Testis (tissue), 2 donors: ENCODE measurements at regions not wholly inside any gene's neighbourhood (a gene's known extent, or its start where the extent isn't known, plus 50 kb on each side); places are given as distances from the start of the nearest gene placed in this dataset.

Source experiments
- POLR2A ChIP-seq: fragments of 450-650 bp; IDR thresholded peaks from one replicate; pipeline ENCODE4 v1.6.1; 2017; ENCODE audit warnings: antibody characterized with exemption, mild to moderate bottlenecking, moderate library complexity
- TF ChIP-seq, protein P1 (sequence below), 3 experiments: fragments of 450-650 bp in 2 of 3; fragments of 200-600 bp in 1 of 3; sonication (generic) in 1 of 3; IDR thresholded peaks; one replicate each; pipeline ENCODE4 v1.5.1; 2016 to 2019; ENCODE audit warnings: antibody characterized with exemption in 3 of 3, mild to moderate bottlenecking in 2 of 3, moderate library complexity in 1 of 3

DNA sequence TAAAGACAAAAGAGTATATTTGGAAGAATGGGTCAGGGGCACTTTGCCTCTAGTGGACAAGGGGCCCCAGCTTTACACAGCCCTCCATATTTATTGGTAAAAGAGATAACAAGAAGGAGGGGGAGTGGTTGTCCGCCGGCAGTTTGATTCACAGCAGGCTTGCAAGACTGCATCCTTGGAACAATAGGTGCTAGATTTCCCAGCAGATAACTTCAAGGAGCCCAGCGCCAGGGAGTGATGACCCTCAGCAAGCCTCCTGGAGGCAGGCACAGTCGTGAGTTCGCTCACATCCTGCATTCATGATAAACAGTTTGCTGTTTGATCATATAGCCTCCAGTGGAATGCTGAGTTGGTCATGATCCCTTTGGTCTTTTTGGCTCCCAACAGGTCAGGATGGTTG is 67.8 kb upstream of the INCENP start:
- TF ChIP-seq, protein P1, sequence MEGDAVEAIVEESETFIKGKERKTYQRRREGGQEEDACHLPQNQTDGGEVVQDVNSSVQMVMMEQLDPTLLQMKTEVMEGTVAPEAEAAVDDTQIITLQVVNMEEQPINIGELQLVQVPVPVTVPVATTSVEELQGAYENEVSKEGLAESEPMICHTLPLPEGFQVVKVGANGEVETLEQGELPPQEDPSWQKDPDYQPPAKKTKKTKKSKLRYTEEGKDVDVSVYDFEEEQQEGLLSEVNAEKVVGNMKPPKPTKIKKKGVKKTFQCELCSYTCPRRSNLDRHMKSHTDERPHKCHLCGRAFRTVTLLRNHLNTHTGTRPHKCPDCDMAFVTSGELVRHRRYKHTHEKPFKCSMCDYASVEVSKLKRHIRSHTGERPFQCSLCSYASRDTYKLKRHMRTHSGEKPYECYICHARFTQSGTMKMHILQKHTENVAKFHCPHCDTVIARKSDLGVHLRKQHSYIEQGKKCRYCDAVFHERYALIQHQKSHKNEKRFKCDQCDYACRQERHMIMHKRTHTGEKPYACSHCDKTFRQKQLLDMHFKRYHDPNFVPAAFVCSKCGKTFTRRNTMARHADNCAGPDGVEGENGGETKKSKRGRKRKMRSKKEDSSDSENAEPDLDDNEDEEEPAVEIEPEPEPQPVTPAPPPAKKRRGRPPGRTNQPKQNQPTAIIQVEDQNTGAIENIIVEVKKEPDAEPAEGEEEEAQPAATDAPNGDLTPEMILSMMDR (IDR thresholded peaks at IDR 0.05): no peak
- no peak for TF ChIP-seq POLR2A
